Gastroesophageal sphincter (tissue), 4 donors: ENCODE measurements at regions not wholly inside any gene's neighbourhood (a gene's known extent, or its start where the extent isn't known, plus 50 kb on each side); places are given as distances from the start of the nearest gene placed in this dataset.

Experiments used
- ATAC-seq: fragments of 150-250 bp; one replicate; pipeline ENCODE4 v1.9.1; 2016; ENCODE audit warnings: mild to moderate bottlenecking, moderate library complexity
- H3K27ac ChIP-seq, 4 donors: fragments of 200-600 bp; sonication (generic) in 3 of 4; 1 replicate in 3 of 4; 2 replicates in 1 of 4; pipeline ENCODE4 v1.5.1; 2016 to 2019
- H3K27me3 ChIP-seq: fragments of 200-600 bp; sonication (generic); one replicate; pipeline ENCODE4 v1.5.1; 2019
- H3K36me3 ChIP-seq, 2 donors: fragments of 200-600 bp; sonication (generic); one replicate each; pipeline ENCODE4 v1.5.1; 2019; ENCODE audit warnings: control low read depth in 1 of 2
- H3K4me1 ChIP-seq, 3 donors: fragments of 200-600 bp; sonication (generic); 1 replicate in 2 of 3; 2 replicates in 1 of 3; pipeline ENCODE4 v1.5.1; 2016 to 2019; ENCODE audit warnings: control low read depth in 2 of 3
- H3K4me3 ChIP-seq, 2 donors: fragments of 200-600 bp; sonication (generic); one replicate each; pipeline ENCODE4 v1.5.1; 2019; ENCODE audit warnings: mild to moderate bottlenecking in 1 of 2, moderate library complexity in 1 of 2
- H3K9me3 ChIP-seq, 3 donors: fragments of 200-600 bp; sonication (generic); one replicate each; pipeline ENCODE4 v1.5.1; 2017 to 2019; ENCODE audit warnings: control low read depth in 2 of 3
- EP300 ChIP-seq: sonication (generic); formaldehyde crosslinking; IDR thresholded peaks from one replicate; pipeline ENCODE4 v1.6.1; 2017; ENCODE audit warnings: antibody characterized with exemption, mild to moderate bottlenecking
- POLR2A ChIP-seq, 2 donors: fragments of 450-650 bp; IDR thresholded peaks; one replicate each; pipeline ENCODE4 v1.6.1; 2017; ENCODE audit warnings: antibody characterized with exemption in 2 of 2, mild to moderate bottlenecking in 2 of 2, moderate library complexity in 1 of 2
- POLR2AphosphoS5 ChIP-seq: sonication (generic); formaldehyde crosslinking; IDR thresholded peaks from one replicate; pipeline ENCODE4 v1.6.1; 2017; ENCODE audit warnings: antibody characterized with exemption
- WGBS, 2 donors: methylation state at CpG; one replicate each; pipeline ENCODE4 v1.1.5; 2018; ENCODE audit warnings: low coverage in 1 of 2; 5-methylcytosine and 5-hydroxymethylcytosine counted together
- TF ChIP-seq, protein P1 (sequence below), 4 experiments: fragments of 200-600 bp in 2 of 4; fragments of 450-650 bp in 2 of 4; sonication (generic) in 1 of 4; IDR thresholded peaks; one replicate each; pipeline ENCODE4 v1.5.1; 2017 to 2019; ENCODE audit warnings: antibody characterized with exemption in 4 of 4, mild to moderate bottlenecking in 2 of 4, moderate library complexity in 2 of 4

DNA sequence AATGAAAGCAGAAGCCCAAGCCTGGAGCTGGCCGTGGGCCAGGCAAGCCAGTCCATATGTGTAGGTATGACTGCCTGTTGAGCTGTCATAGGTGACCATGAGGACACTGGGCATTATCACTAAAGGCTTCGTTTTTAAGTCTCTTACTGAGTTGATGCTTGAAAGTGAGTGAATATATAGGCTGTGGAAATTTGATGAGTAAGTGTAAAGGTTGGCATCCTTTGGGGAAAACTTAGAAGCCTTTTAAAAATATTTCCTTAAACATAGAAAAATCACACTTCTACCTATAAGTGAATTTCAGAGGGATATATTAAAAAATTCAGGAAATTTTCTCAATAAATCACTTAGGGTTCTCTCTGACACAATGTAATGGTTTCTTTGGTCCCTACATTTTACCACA is 396.5 kb downstream of the FOXG1 start:
- Histone ChIP-seq H3K36me3 (no peaks in the 10 kb centered on the region), H3K27me3 (no peaks in the 10 kb centered on the region), H3K4me1 (no peaks in the 10 kb centered on the region), H3K9me3 (no peaks in the 10 kb centered on the region), H3K4me3 (no peak overlapping the region), H3K27ac (no peak overlapping the region)
- WGBS, 2 donors: 39 to 53% methylated on average over 2 of the region's 2 CpGs
- TF ChIP-seq, protein P1, sequence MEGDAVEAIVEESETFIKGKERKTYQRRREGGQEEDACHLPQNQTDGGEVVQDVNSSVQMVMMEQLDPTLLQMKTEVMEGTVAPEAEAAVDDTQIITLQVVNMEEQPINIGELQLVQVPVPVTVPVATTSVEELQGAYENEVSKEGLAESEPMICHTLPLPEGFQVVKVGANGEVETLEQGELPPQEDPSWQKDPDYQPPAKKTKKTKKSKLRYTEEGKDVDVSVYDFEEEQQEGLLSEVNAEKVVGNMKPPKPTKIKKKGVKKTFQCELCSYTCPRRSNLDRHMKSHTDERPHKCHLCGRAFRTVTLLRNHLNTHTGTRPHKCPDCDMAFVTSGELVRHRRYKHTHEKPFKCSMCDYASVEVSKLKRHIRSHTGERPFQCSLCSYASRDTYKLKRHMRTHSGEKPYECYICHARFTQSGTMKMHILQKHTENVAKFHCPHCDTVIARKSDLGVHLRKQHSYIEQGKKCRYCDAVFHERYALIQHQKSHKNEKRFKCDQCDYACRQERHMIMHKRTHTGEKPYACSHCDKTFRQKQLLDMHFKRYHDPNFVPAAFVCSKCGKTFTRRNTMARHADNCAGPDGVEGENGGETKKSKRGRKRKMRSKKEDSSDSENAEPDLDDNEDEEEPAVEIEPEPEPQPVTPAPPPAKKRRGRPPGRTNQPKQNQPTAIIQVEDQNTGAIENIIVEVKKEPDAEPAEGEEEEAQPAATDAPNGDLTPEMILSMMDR (IDR thresholded peaks at IDR 0.05): no peak
- TF ChIP-seq POLR2AphosphoS5: no peak
- ATAC-seq: no peak

DNA sequence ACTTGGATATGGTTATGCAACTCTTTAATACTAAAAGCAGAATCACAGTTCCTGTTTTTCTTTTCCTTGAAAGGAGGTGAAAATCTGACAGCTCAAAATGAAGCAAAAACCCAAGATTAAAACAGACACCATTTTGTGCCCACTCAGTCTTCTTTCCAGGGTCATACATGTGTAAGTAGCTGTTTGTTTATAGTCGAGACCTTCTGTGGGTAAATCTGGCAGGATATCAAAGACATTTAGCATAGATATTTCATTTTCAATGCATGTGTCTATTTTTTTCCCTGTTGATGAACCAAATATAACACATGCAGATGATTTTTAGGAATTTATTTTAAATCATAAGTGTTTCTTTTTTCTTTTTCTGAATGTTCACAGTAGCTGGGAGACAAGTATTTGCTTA is 398.8 kb downstream of the FOXG1 start:
- H3K9me3 ChIP-seq: no peaks in the 10 kb centered on the region
- TF ChIP-seq, protein P1 (IDR thresholded peaks at IDR 0.05): no peak
- TF ChIP-seq POLR2A (IDR thresholded peaks at IDR 0.05) (no peak), EP300 (no peak), POLR2AphosphoS5 (no peak)
- no peaks in the 10 kb centered on the region for H3K4me1 ChIP-seq
- no peaks in the 10 kb centered on the region for H3K36me3 ChIP-seq
- 63 to 78% methylated on average over 1 of the region's 1 CpG for WGBS, 2 donors
- H3K27ac ChIP-seq: no peak overlapping the region
- H3K27me3 ChIP-seq: no peaks in the 10 kb centered on the region
- no peak overlapping the region for H3K4me3 ChIP-seq
- no peak for ATAC-seq

DNA sequence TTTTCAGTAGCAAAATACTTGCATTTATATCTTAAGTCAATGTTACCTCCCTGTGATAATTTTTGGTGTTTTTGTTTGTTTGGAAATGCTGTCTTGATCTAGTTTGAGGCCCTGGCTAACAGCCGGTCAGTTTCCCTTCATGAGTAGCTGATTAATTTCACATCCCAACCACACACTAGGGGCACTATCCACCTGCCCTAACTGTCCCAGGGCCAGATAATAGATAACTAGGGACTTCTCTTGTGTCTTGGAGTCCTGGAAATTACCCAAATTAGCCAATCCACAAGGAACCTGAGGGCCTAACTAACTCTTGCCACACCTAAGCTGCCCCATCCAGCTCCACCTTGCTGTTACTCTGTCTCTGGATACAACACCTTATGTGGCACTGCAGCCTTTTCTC is 399.9 kb downstream of the FOXG1 start:
- Histone ChIP-seq H3K9me3 (no peaks in the 10 kb centered on the region), H3K27me3 (no peaks in the 10 kb centered on the region), H3K4me1 (no peaks in the 10 kb centered on the region), H3K4me3 (no peak overlapping the region), H3K27ac (no peak overlapping the region), H3K36me3 (no peaks in the 10 kb centered on the region)
- no peak for TF ChIP-seq EP300
- TF ChIP-seq POLR2A (IDR thresholded peaks at IDR 0.05): no peak
- TF ChIP-seq POLR2AphosphoS5: no peak
- TF ChIP-seq, protein P1 (IDR thresholded peaks at IDR 0.05): no peak
- ATAC-seq: no peak
- WGBS, 2 donors: 80 to 100% methylated on average over 1 of the region's 1 CpG

DNA sequence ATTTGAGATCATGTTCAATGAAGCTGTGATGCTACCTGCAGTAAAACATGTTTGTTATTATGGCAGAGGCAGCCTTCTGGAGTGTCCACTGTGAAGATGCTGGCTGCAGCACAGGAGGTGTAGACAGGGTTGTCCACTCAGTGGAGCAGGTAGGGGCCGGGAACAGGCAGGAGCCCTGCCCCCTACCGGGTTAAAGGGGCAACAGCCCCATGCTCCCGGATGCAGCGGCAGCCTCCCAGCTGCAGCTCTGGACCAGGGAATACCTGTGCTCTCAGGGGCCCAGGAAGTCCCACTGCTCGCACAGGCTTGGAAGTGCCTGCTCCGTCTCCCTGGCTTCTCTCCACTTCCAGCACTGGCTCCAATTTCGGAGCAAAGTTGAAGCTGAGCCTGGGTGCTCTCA is 401.6 kb downstream of the FOXG1 start:
- no peak overlapping the region for H3K27ac ChIP-seq
- no peaks in the 10 kb centered on the region for H3K4me1 ChIP-seq
- TF ChIP-seq, protein P1 (IDR thresholded peaks at IDR 0.05): no peak
- TF ChIP-seq POLR2AphosphoS5 (no peak), POLR2A (IDR thresholded peaks at IDR 0.05) (no peak), EP300 (no peak)
- H3K9me3 ChIP-seq: no peaks in the 10 kb centered on the region
- WGBS, 2 donors: no CpG with 5 or more reads among the region's 7 CpGs
- H3K36me3 ChIP-seq: no peaks in the 10 kb centered on the region
- ATAC-seq: no peak
- no peaks in the 10 kb centered on the region for H3K27me3 ChIP-seq
- H3K4me3 ChIP-seq: no peak overlapping the region

DNA sequence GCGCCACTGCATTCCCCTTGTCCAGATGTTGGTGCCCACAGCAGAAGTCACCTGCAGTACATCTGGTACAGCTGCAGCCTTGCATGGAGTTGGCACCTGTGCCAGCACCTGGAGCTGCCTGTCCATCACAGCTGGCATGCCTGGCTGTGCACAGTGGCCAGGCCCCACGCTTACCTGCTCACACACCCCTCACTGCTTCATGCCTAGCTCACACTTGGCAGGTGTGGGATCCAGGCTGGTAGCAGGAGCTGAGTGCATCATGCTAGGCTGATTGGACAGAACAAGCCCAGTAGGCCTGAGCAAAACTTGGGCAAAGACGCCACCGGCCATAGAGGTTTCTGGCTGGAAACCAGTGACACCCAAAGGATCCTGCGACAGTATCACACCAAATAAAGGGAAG is 402.8 kb downstream of the FOXG1 start:
- TF ChIP-seq EP300: no peak
- no peak for TF ChIP-seq POLR2A (IDR thresholded peaks at IDR 0.05)
- no peak for TF ChIP-seq POLR2AphosphoS5
- TF ChIP-seq, protein P1 (IDR thresholded peaks at IDR 0.05): no peak
- 83 to 89% methylated on average over 3 of the region's 5 CpGs for WGBS, 2 donors
- no peak for ATAC-seq

More for the DNA sequence above, 402.8 kb downstream of the FOXG1 start:
- Histone ChIP-seq H3K27ac (no peak overlapping the region), H3K36me3 (no peaks in the 10 kb centered on the region), H3K27me3 (no peaks in the 10 kb centered on the region), H3K4me3 (no peak overlapping the region), H3K4me1 (no peaks in the 10 kb centered on the region), H3K9me3 (no peaks in the 10 kb centered on the region)
